Dendritic cell treated with granulocyte-macrophage colony-stimulating factor and Interleukin-4, amounts not matched to agents 40 ng/mL and 50 ng/mL, for 4 days (primary cell): ENCODE measurements at regions not wholly inside any gene's neighbourhood (a gene's known extent, or its start where the extent isn't known, plus 50 kb on each side); places are given as distances from the start of the nearest gene placed in this dataset.

ENCODE experiments used
- H3K27ac Mint-ChIP-seq: one replicate; pipeline ENCODE4 v1.8.0; 2022; ENCODE audit warnings: mild to moderate bottlenecking, mixed read lengths
- H3K27me3 Mint-ChIP-seq: one replicate; pipeline ENCODE4 v1.8.0; 2022; ENCODE audit warnings: mild to moderate bottlenecking, mixed read lengths
- H3K36me3 Mint-ChIP-seq: one replicate; pipeline ENCODE4 v1.8.0; 2022; ENCODE audit warnings: low read depth, mixed read lengths
- H3K4me1 Mint-ChIP-seq: one replicate; pipeline ENCODE4 v1.8.0; 2022; ENCODE audit warnings: low read depth, mixed read lengths
- H3K4me3 Mint-ChIP-seq: one replicate; pipeline ENCODE4 v1.8.0; 2022; ENCODE audit warnings: mild to moderate bottlenecking, moderate library complexity, mixed read lengths
- H3K9me3 Mint-ChIP-seq: one replicate; pipeline ENCODE4 v1.8.0; 2022; ENCODE audit warnings: mixed read lengths
- intact Hi-C: fragments of 100-400 bp; cut with micrococcal nuclease; formaldehyde crosslinking; loops from one replicate; pipeline ENCODE4 v1.15.0; 2022

GRCh38 chr14:58826845-58827686, 189.3 kb downstream of the DACT1 start:
- intact Hi-C loops = loop anchor here (5.0 kb wide), 2 partner anchors 185 to 325 kb away; no protein-coding TSS in a partner anchor
- H3K36me3 Mint-ChIP-seq = no peaks in the 10 kb centered on the region
- H3K4me1 Mint-ChIP-seq = peaks cover 5% of the 10 kb centered on the region
- no peaks in the 10 kb centered on the region for H3K27me3 Mint-ChIP-seq
- H3K27ac Mint-ChIP-seq = no peak overlapping the region
- H3K4me3 Mint-ChIP-seq = no peak overlapping the region
- H3K9me3 Mint-ChIP-seq = no peaks in the 10 kb centered on the region

DNA sequence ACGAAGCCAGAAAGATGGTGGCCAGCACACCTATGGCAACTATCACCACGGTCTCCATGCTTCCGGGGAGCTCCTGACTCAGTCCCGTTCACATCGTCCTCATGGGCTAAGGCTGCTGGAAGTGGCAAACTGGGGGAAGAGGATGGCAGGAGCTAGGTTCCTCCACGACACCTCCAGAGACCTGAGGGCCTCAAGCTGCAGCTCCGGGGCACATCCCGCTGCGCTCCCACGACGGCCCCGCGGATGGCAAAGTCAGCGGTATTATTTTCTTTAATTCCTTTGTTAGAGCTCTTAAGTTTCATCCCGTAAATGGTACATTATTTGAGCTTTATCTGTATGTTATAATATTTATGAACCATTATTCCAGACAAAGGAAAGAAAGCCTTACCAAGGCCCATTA, 190.5 kb downstream of the DACT1 start:
- H3K4me1 Mint-ChIP-seq = peaks cover 5% of the 10 kb centered on the region
- H3K4me3 Mint-ChIP-seq = no peak overlapping the region
- H3K36me3 Mint-ChIP-seq = no peaks in the 10 kb centered on the region
- intact Hi-C loops = loop anchor here (5.0 kb wide), 2 partner anchors 186 to 326 kb away; no protein-coding TSS in a partner anchor
- H3K9me3 Mint-ChIP-seq = peaks cover under 1% of the 10 kb centered on the region
- H3K27me3 Mint-ChIP-seq = no peaks in the 10 kb centered on the region
- no peak overlapping the region for H3K27ac Mint-ChIP-seq

DNA sequence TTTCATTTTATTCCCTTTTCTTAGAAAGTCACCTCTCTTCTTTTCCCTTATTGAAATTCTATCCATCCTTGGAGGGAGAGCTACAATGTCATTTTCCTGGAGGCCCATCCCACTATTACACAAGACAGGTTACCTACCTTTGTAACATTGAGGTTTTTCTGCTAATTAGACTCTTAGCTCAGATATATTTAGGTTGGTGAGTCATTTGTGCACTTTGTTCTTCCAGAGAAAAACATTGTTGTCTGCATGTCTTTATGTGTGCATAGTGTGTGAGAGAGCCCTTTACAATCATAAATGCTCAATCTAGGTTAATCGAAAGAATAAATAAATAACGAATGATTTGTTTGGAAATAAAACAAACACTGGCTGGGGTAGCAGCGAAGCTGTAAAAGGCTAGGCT, 191.8 kb downstream of the DACT1 start:
- intact Hi-C loops = loop anchor here (5.0 kb wide), 2 partner anchors 187 to 327 kb away; no protein-coding TSS in a partner anchor
- Mint-ChIP-seq H3K9me3 (peaks cover 7% of the 10 kb centered on the region), H3K27me3 (no peaks in the 10 kb centered on the region), H3K4me1 (peaks cover 5% of the 10 kb centered on the region), H3K36me3 (no peaks in the 10 kb centered on the region), H3K27ac (no peak overlapping the region), H3K4me3 (no peak overlapping the region)

DNA sequence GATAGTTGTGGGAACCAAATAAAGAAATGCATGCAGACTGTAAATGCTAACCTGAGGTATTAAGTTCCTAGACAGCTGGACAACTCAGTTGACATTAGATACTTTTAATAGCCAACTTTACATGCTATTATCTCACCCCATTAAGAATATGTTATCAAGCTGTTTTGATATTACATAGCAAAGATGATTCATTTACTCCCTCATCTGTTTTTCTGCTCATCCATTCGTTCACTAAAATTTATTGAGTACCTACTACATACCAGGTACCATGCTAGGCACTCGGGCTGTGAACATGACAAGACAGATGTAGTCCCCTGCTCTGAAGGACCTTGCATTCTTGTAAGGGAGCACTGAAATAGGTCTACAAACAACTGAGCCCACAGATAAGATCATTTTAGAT, 192.4 kb downstream of the DACT1 start:
- H3K36me3 Mint-ChIP-seq = no peaks in the 10 kb centered on the region
- no peak overlapping the region for H3K27ac Mint-ChIP-seq
- H3K27me3 Mint-ChIP-seq = no peaks in the 10 kb centered on the region
- intact Hi-C loops = no loop called here
- H3K4me1 Mint-ChIP-seq = peaks cover 5% of the 10 kb centered on the region
- peaks cover 7% of the 10 kb centered on the region for H3K9me3 Mint-ChIP-seq
- no peak overlapping the region for H3K4me3 Mint-ChIP-seq

DNA sequence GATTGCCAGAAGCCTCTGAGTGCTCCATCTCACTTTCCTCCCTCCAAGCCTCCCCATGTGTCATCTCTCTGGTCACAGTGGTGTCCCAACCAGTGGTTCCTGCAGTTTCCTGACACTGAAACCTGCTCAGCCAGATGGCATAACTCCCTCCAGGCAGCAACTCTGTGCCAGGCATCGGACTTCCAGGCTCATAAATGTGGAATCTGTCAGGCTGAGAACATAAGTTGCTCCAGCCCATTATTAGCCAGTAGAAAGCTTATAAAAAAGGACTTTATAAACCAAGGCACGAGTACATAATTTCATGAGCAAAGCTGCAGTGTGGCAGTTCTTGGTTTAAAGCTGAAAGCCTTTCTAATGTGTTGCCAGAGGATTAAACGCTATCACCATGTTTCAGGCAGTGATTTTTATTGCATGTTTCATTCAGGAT, 194.3 kb downstream of the DACT1 start:
- H3K36me3 Mint-ChIP-seq = no peaks in the 10 kb centered on the region
- H3K4me1 Mint-ChIP-seq = peaks cover 5% of the 10 kb centered on the region
- no peak overlapping the region for H3K4me3 Mint-ChIP-seq
- no peaks in the 10 kb centered on the region for H3K27me3 Mint-ChIP-seq
- H3K9me3 Mint-ChIP-seq = peaks cover 7% of the 10 kb centered on the region
- intact Hi-C loops = no loop called here
- no peak overlapping the region for H3K27ac Mint-ChIP-seq

DNA sequence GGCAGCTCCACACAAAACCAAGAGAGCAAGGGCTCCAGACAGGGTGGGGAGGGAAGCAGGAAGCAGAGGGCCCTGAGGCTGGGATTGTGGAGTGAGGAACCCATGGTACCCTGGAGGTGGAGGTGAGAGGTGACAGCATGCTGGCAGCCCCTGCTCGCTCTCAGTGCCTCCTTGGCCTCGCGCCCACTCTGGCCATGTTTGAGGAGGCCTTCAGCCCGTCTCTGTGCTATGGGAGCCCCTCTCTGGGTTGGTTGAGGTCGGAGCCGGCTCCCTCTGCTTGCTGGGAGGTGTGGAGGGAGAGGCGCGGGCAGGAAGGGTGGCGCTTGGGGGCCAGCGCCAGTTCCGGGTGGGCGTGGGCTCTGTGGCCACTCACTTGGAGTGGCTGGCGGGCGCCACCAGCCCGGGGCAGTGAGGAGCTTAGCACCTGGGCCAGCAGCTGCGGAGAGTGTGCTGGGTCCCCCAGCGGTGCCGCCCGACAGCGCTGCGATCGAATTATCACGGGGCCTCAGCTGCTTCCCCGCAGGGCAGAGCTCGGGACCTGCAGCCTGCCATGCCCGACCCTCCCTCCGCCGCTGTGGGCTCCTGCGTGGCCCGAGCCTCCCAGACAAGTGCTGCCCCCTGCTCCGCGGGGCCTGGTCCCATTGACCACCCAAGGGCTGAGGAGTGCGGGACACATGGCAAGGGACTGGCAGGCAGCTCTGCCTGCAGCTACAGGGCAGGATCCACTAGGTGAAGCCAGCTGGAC, 196.0 kb downstream of the DACT1 start:
- peaks cover 5% of the 10 kb centered on the region for H3K4me1 Mint-ChIP-seq
- H3K4me3 Mint-ChIP-seq = no peak overlapping the region
- H3K36me3 Mint-ChIP-seq = no peaks in the 10 kb centered on the region
- peaks cover 7% of the 10 kb centered on the region for H3K9me3 Mint-ChIP-seq
- no peaks in the 10 kb centered on the region for H3K27me3 Mint-ChIP-seq
- H3K27ac Mint-ChIP-seq = no peak overlapping the region
- intact Hi-C loops = no loop called here

- H3K4me1 Mint-ChIP-seq = no peaks in the 10 kb centered on the region
Measured at GRCh38 chr14:58836303-58836974, 198.7 kb downstream of the DACT1 start.

GRCh38 chr14:58839233-58839632, 201.5 kb downstream of the DACT1 start:
- no peak overlapping the region for H3K4me3 Mint-ChIP-seq
- no peaks in the 10 kb centered on the region for H3K9me3 Mint-ChIP-seq
- intact Hi-C loops = no loop called here
- H3K4me1 Mint-ChIP-seq = no peaks in the 10 kb centered on the region
- H3K27ac Mint-ChIP-seq = no peak overlapping the region
- no peaks in the 10 kb centered on the region for H3K36me3 Mint-ChIP-seq
- H3K27me3 Mint-ChIP-seq = no peaks in the 10 kb centered on the region

More at GRCh38 chr14:58836303-58836974, 198.7 kb downstream of the DACT1 start:
- Mint-ChIP-seq H3K27me3 (no peaks in the 10 kb centered on the region), H3K9me3 (peaks cover 7% of the 10 kb centered on the region), H3K27ac (no peak overlapping the region), H3K36me3 (no peaks in the 10 kb centered on the region), H3K4me3 (no peak overlapping the region)
- intact Hi-C loops = no loop called here

GRCh38 chr14:58844544-58844943, 206.8 kb downstream of the DACT1 start:
- no peak overlapping the region for H3K4me3 Mint-ChIP-seq
- no peaks in the 10 kb centered on the region for H3K4me1 Mint-ChIP-seq
- no peaks in the 10 kb centered on the region for H3K9me3 Mint-ChIP-seq
- H3K27ac Mint-ChIP-seq = no peak overlapping the region
- intact Hi-C loops = no loop called here
- no peaks in the 10 kb centered on the region for H3K27me3 Mint-ChIP-seq
- no peaks in the 10 kb centered on the region for H3K36me3 Mint-ChIP-seq

DNA sequence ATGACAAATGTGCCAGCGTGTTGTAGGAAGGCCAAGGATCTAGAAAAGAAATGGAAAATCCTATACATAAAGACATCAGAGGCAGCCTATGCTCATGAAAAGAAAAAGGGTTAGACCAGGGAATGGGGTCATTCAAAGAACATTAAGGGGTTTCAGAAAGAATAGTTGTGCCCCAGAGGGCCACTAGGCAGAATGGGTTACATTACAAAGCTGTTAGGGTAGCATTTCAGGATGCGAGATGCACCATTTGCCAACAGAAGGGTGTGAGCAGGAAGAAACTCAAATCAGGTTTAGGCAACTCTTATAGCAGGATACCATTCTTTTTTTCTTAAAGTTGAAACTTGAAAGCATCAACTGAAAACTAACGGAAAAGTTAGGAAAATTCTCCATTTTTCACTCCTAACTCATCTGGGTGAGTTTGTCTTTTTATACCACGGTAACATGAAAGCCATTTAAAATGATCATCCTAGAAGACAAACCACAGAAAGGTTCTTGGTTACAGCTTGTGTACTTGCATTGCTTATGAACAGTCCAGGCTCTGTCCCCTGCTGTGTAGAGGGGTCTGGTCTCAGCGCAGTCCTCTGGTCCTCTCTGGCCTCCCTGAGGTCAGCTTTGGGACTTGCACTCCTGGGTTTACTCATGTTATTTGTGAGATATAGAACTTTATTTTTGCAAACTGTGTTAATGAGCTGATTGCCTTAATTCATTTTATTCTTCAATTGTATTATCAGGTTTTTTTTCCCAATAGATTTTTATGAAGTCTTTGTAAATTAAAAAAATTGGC, 209.1 kb downstream of the DACT1 start:
- intact Hi-C loops = no loop called here
- H3K4me3 Mint-ChIP-seq = no peak overlapping the region
- no peaks in the 10 kb centered on the region for H3K9me3 Mint-ChIP-seq
- H3K36me3 Mint-ChIP-seq = no peaks in the 10 kb centered on the region
- no peaks in the 10 kb centered on the region for H3K4me1 Mint-ChIP-seq
- H3K27me3 Mint-ChIP-seq = no peaks in the 10 kb centered on the region
- no peak overlapping the region for H3K27ac Mint-ChIP-seq

DNA sequence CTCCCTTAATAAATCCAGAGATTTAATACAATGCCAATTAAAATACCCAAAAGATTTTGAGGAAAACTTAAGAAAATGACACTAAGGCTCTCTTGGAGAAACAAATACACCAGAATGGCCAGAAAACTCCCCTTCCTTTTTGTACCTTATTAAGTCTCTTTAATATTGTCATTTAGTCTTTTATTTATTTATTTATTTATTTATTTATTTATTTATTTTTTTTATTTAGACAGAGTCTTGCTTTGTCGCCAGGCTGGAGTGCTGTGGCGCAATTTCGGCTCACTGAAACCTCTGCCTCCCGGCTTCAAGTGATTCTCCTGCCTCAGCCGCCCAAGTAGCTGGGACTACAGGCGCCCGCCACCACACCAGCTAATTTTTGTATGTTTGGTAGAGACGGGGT, 210.6 kb downstream of the DACT1 start:
- Mint-ChIP-seq H3K9me3 (no peaks in the 10 kb centered on the region), H3K36me3 (no peaks in the 10 kb centered on the region), H3K4me1 (no peaks in the 10 kb centered on the region), H3K4me3 (no peak overlapping the region), H3K27ac (no peak overlapping the region), H3K27me3 (no peaks in the 10 kb centered on the region)
- intact Hi-C loops = no loop called here

- Mint-ChIP-seq H3K9me3 (no peaks in the 10 kb centered on the region), H3K4me3 (no peak overlapping the region), H3K36me3 (no peaks in the 10 kb centered on the region), H3K27ac (no peak overlapping the region), H3K4me1 (no peaks in the 10 kb centered on the region), H3K27me3 (no peaks in the 10 kb centered on the region)
- intact Hi-C loops = no loop called here
Measured at GRCh38 chr14:58849601-58850000, 211.8 kb downstream of the DACT1 start.

DNA sequence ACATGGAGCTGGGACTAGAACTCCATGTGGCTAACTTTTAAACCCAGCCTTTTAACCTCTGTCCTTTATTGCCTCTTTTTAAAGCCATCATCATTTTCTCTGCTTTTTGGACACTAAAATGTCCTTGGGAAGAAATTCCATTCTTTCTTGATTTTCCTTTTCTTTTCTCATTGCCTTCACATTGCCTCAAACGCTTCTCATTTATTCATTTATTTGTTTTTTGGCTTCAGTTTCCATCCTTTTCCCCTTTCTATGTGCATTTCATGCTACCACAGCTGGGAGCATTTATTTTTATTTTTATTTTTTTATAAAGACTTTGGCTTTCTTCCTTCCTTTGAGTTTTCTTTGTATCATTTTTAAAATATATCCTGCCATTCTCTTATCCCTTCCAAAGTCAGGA, 212.2 kb downstream of the DACT1 start:
- no peak overlapping the region for H3K27ac Mint-ChIP-seq
- no peak overlapping the region for H3K4me3 Mint-ChIP-seq
- H3K4me1 Mint-ChIP-seq = no peaks in the 10 kb centered on the region
- H3K9me3 Mint-ChIP-seq = no peaks in the 10 kb centered on the region
- H3K27me3 Mint-ChIP-seq = no peaks in the 10 kb centered on the region
- H3K36me3 Mint-ChIP-seq = no peaks in the 10 kb centered on the region
- intact Hi-C loops = no loop called here
